ENCODE measurements at regions not wholly inside any gene's neighbourhood (a gene's known extent, or its start where the extent isn't known, plus 50 kb on each side); places are given as distances from the start of the nearest gene placed in this dataset.
A peak's percentile ranks its signal among the peaks of the same experiment; 100 is the strongest.

GRCh38 chr4:138577145-138577544, 335.0 kb upstream of the SLC7A11 start:
- H3K27me3 ChIP-seq, result no peaks in the 10 kb centered on the region
- H3K4me3 ChIP-seq, result no peak overlapping the region
- ATAC-seq, result no peak
- no peak for DNase-seq
- no peaks in the 10 kb centered on the region for H3K4me1 ChIP-seq
- H3K36me3 ChIP-seq, result no peaks in the 10 kb centered on the region
- H3K9me3 ChIP-seq, result peaks cover 0 to 24% of the 10 kb centered on the region in 2 donors
- no peak for TF ChIP-seq CTCF (IDR thresholded peaks at IDR 0.05)
- intact Hi-C loops (cut with DNase I), result no loop called here
- no peak overlapping the region for H3K27ac ChIP-seq

GRCh38 chr4:138576684-138577083, 334.5 kb upstream of the SLC7A11 start:
- peaks cover 0 to 24% of the 10 kb centered on the region in 2 donors for H3K9me3 ChIP-seq
- intact Hi-C loops (cut with DNase I), result no loop called here
- no peaks in the 10 kb centered on the region for H3K4me1 ChIP-seq
- H3K36me3 ChIP-seq, result no peaks in the 10 kb centered on the region
- peak; percentile 64 for ATAC-seq
- no peak overlapping the region for H3K4me3 ChIP-seq
- no peaks in the 10 kb centered on the region for H3K27me3 ChIP-seq
- H3K27ac ChIP-seq, result no peak overlapping the region
- peak in 1 of 2 donors; percentile 20 for TF ChIP-seq CTCF (IDR thresholded peaks at IDR 0.05)
- DNase-seq, result no peak

- no peaks in the 10 kb centered on the region for H3K4me1 ChIP-seq
- intact Hi-C loops (cut with DNase I), result no loop called here
- DNase-seq, result no peak
- H3K36me3 ChIP-seq, result no peaks in the 10 kb centered on the region
- no peak for TF ChIP-seq CTCF (IDR thresholded peaks at IDR 0.05)
- ATAC-seq, result no peak
- no peak overlapping the region for H3K27ac ChIP-seq
- H3K4me3 ChIP-seq, result no peak overlapping the region
- peaks cover 0 to 20% of the 10 kb centered on the region in 2 donors for H3K9me3 ChIP-seq
- no peaks in the 10 kb centered on the region for H3K27me3 ChIP-seq
These were observed 331.1 kb upstream of the SLC7A11 start for GRCh38 chr4:138573246-138573645.

- DNase-seq (no peak), ATAC-seq (no peak)
- Histone ChIP-seq H3K27ac (no peak overlapping the region), H3K36me3 (no peaks in the 10 kb centered on the region), H3K4me1 (no peaks in the 10 kb centered on the region), H3K27me3 (no peaks in the 10 kb centered on the region), H3K4me3 (no peak overlapping the region), H3K9me3 (peaks cover 0 to 8% of the 10 kb centered on the region in 2 donors)
- intact Hi-C loops (cut with DNase I), result no loop called here
- TF ChIP-seq CTCF (IDR thresholded peaks at IDR 0.05), result no peak
These were observed 329.9 kb upstream of the SLC7A11 start for GRCh38 chr4:138572007-138572406.

GRCh38 chr4:138567696-138568095, 325.5 kb upstream of the SLC7A11 start:
- H3K36me3 ChIP-seq, result no peaks in the 10 kb centered on the region
- DNase-seq (no peak), ATAC-seq (no peak)
- no peaks in the 10 kb centered on the region for H3K27me3 ChIP-seq
- no peaks in the 10 kb centered on the region for H3K9me3 ChIP-seq
- intact Hi-C loops (cut with DNase I), result no loop called here
- TF ChIP-seq CTCF (IDR thresholded peaks at IDR 0.05), result no peak
- no peaks in the 10 kb centered on the region for H3K4me1 ChIP-seq
- no peak overlapping the region for H3K27ac ChIP-seq
- H3K4me3 ChIP-seq, result no peak overlapping the region

Data from left lung (tissue), 4 donors.